Progenitor cell of endocrine pancreas (in vitro differentiated cells): ENCODE measurements at regions not wholly inside any gene's neighbourhood (a gene's known extent, or its start where the extent isn't known, plus 50 kb on each side); places are given as distances from the start of the nearest gene placed in this dataset.
"Not testable (repeated sequence)": the region's sequence is repeated elsewhere in the genome, so short reads cannot be mapped to it uniquely, and the experiment has no call there.

Source experiments
- DNase-seq: peaks from one replicate; pipeline ENCODE4 v3.0.0; 2021; ENCODE audit warnings: low spot score; ENCODE audit not compliant: unreplicated experiment
- H3K27ac Mint-ChIP-seq: 2 replicates; pipeline ENCODE4 v1.8.0; 2021; ENCODE audit warnings: mild to moderate bottlenecking, moderate library complexity, mixed read lengths
- H3K27me3 Mint-ChIP-seq: 2 replicates; pipeline ENCODE4 v1.8.0; 2021; ENCODE audit warnings: mixed read lengths
- H3K36me3 Mint-ChIP-seq: 2 replicates; pipeline ENCODE4 v1.8.0; 2022; ENCODE audit warnings: mixed read lengths; ENCODE audit not compliant: insufficient read depth
- H3K4me1 Mint-ChIP-seq: 2 replicates; pipeline ENCODE4 v1.8.0; 2021; ENCODE audit warnings: low read depth, mixed read lengths
- H3K4me3 Mint-ChIP-seq: 2 replicates; pipeline ENCODE4 v1.8.0; 2021; ENCODE audit warnings: low read depth, mild to moderate bottlenecking, moderate library complexity, mixed read lengths
- H3K9me3 Mint-ChIP-seq: 2 replicates; pipeline ENCODE4 v1.8.0; 2021; ENCODE audit warnings: low read depth, mixed read lengths
- TF ChIP-seq, protein P1 (sequence below): fragments of 200-600 bp; sonication (generic); IDR thresholded peaks from one replicate; pipeline ENCODE4 v1.5.0; 2021; ENCODE audit warnings: antibody characterized with exemption, mild to moderate bottlenecking; ENCODE audit not compliant: unreplicated experiment

DNA sequence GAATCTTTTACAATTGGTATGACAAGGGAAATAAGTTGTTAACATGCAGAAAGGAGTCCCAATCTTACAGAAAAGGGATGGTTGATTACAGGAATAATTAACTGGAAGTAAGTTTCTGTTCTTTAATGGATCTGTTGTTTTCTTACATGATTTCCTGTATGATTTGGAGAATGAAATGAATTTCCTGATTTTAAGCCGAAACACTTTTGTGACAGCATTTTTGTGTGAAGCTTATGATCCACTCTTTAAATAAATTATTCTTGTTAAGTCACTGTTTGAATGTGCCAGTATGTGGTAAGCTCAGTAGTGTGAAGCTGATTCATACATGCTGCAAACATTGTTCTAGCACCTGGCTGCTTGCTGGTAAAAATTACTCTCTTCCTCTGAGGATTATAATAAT is 516.2 kb downstream of the DCDC2C start:
- Mint-ChIP-seq H3K9me3 (no peaks in the 10 kb centered on the region), H3K36me3 (no peaks in the 10 kb centered on the region), H3K4me1 (no peaks in the 10 kb centered on the region), H3K4me3 (no peak overlapping the region), H3K27ac (no peak overlapping the region), H3K27me3 (no peaks in the 10 kb centered on the region)
- DNase-seq: no peak
- TF ChIP-seq, protein P1, sequence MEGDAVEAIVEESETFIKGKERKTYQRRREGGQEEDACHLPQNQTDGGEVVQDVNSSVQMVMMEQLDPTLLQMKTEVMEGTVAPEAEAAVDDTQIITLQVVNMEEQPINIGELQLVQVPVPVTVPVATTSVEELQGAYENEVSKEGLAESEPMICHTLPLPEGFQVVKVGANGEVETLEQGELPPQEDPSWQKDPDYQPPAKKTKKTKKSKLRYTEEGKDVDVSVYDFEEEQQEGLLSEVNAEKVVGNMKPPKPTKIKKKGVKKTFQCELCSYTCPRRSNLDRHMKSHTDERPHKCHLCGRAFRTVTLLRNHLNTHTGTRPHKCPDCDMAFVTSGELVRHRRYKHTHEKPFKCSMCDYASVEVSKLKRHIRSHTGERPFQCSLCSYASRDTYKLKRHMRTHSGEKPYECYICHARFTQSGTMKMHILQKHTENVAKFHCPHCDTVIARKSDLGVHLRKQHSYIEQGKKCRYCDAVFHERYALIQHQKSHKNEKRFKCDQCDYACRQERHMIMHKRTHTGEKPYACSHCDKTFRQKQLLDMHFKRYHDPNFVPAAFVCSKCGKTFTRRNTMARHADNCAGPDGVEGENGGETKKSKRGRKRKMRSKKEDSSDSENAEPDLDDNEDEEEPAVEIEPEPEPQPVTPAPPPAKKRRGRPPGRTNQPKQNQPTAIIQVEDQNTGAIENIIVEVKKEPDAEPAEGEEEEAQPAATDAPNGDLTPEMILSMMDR: no peak

DNA sequence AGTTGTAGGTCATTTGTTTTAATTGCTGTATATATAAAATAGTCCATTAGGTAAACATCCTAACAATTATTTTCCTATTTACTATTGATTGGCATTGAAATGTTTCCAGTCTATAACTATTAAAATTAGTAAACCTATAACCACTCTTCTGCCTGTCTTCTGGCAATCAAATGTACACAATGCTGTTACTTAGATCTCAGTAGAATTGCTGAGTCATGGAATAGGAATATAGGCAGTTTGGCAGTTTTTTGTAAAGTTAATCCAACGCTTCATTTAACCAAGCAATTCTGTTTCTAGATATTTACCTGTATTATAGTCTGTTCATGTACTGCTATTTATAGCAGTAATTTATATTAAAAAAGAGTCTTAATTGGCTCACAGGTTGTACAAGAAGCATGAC is 518.1 kb downstream of the DCDC2C start:
- Mint-ChIP-seq H3K9me3 (no peaks in the 10 kb centered on the region), H3K4me1 (no peaks in the 10 kb centered on the region), H3K27me3 (no peaks in the 10 kb centered on the region), H3K4me3 (no peak overlapping the region), H3K27ac (no peak overlapping the region), H3K36me3 (no peaks in the 10 kb centered on the region)
- DNase-seq: no peak
- TF ChIP-seq, protein P1: no peak

DNA sequence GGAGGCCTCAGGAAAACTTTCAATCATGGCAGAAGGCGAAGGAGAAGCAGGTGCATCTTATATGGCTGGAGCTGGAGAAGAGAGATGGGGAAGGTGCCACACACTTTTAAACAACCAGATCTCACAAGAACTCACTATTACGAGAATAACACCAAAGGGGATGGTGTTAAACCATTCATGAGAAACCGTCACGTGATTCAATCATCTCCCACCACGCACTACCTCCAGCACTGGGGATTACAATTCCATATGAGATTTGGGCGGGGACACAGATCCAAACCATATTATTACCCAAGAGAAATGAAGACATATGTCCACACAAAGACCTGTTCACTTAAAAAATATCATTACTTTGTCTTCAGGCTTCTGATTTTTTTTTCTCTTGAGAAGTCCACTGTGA is 518.5 kb downstream of the DCDC2C start:
- Mint-ChIP-seq H3K36me3 (no peaks in the 10 kb centered on the region), H3K4me3 (no peak overlapping the region)

DNA sequence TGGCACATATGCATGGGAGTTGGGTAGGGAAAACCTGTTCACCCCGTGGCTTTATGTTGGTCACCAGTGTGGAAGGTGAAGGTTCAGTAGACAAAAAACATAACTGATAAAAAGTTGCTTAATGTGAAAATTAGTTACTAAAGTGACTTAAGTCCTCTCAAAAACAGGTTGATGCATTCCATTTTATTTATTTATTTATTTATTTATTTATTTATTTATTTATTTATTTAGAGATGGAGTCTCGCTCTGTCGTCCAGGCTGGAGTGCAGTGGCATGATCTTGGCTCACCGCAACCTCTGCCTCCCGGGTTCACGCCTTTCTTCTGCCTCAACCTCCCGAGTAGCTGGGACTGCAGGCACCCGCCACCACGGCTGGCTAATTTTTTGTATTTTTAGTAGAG is 541.0 kb downstream of the DCDC2C start:
- not testable (repeated sequence) for H3K4me3 Mint-ChIP-seq, H3K36me3 Mint-ChIP-seq, H3K9me3 Mint-ChIP-seq, DNase-seq, H3K27ac Mint-ChIP-seq, H3K4me1 Mint-ChIP-seq
- H3K27me3 Mint-ChIP-seq: peaks cover 17% of the 10 kb centered on the region

More for the DNA sequence above, 518.5 kb downstream of the DCDC2C start:
- H3K4me1 Mint-ChIP-seq: no peaks in the 10 kb centered on the region
- H3K27ac Mint-ChIP-seq: no peak overlapping the region
- TF ChIP-seq, protein P1: no peak
- no peak for DNase-seq
- no peaks in the 10 kb centered on the region for H3K27me3 Mint-ChIP-seq
- H3K9me3 Mint-ChIP-seq: no peaks in the 10 kb centered on the region

DNA sequence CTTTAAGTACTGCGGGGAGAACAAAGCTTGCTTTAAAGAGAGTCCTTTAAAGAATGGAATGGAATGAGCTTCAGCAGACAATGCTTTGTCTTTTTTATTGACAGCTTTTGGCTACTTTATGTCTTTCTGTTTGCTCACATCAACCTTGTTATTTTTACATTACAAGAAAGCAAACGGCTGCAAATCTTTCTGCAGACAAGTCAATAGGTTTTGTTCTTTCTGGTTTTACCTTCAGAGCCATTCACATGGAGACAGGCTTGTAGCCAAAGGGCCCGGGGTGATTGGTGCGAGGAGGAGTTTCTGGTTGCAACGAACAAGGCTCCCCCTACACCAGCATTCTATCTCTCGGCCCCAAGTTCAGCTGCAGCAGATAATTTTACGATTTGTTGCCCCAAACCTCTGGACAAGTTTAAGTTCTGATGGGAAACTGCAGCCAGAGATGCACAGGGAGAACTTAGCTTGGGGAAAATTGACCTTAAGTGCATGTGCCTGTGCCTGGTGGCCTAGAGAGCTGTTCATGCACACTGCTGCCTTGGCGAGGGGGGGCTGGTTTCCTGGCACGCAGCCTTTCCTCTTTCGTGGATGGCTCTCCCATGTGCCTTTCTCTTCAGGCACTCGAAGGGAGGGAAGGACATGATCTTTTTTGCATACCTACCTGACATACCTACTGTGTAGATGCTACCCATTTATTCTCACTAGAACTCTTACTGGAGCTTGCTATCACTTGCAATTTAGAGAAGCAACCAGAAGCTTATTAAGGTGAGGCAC is 543.2 kb downstream of the DCDC2C start:
- H3K9me3 Mint-ChIP-seq: no peaks in the 10 kb centered on the region
- no peaks in the 10 kb centered on the region for H3K36me3 Mint-ChIP-seq
- H3K4me3 Mint-ChIP-seq: no peak overlapping the region
- H3K4me1 Mint-ChIP-seq: peaks cover 2% of the 10 kb centered on the region
- no peak overlapping the region for H3K27ac Mint-ChIP-seq
- TF ChIP-seq, protein P1: no peak
- no peak for DNase-seq
- peaks cover 26% of the 10 kb centered on the region for H3K27me3 Mint-ChIP-seq

DNA sequence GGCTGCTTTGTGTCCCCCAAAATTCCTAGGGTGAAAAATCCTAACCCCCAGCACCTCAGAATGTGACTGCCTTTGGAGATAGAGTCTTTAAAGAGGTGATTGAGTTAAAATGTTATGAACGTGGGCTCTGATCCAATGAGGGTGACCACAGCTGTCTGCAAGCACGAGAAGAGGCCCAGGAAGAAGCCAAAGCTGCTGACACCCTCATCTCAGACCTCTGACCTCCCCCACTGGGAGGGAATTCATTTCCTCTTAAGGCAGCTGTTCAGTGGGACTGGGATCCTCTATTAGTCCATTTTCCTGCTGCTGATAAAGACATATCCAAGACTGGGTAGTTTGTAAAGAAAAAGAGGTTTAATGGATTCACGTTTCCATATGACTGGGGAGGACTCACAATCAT is 544.4 kb downstream of the DCDC2C start:
- TF ChIP-seq, protein P1: no peak
- Mint-ChIP-seq H3K36me3 (no peaks in the 10 kb centered on the region), H3K9me3 (no peaks in the 10 kb centered on the region)

More for the DNA sequence above, 544.4 kb downstream of the DCDC2C start:
- Mint-ChIP-seq H3K27ac (no peak overlapping the region), H3K27me3 (peaks cover 28% of the 10 kb centered on the region), H3K4me3 (no peak overlapping the region), H3K4me1 (peaks cover 2% of the 10 kb centered on the region)
- no peak for DNase-seq
